GM21717 (cell line): ENCODE measurements at regions not wholly inside any gene's neighbourhood (a gene's known extent, or its start where the extent isn't known, plus 50 kb on each side); places are given as distances from the start of the nearest gene placed in this dataset.

Experiments
- ATAC-seq: cut with Tn5 transposase; IDR thresholded peaks from one replicate; pipeline ENCODE4 v1.9.1; 2021; ENCODE audit warnings: mild to moderate bottlenecking, moderate library complexity; ENCODE audit not compliant: unreplicated experiment

GRCh38 chr1:175829845-175830244, 86.5 kb upstream of the TNR start:
- ATAC-seq = no peak

- no peak for ATAC-seq
These were observed 83.3 kb upstream of the TNR start for GRCh38 chr1:175826705-175827104.

GRCh38 chr1:175824079-175824478, 80.7 kb upstream of the TNR start:
- no peak for ATAC-seq

GRCh38 chr1:175823406-175823805, 80.0 kb upstream of the TNR start:
- ATAC-seq = no peak

- ATAC-seq = no peak
These were observed 79.2 kb upstream of the TNR start for GRCh38 chr1:175822580-175822979.

- no peak for ATAC-seq
These were observed 77.1 kb upstream of the TNR start for GRCh38 chr1:175820456-175821025.

GRCh38 chr1:175818929-175819328, 75.5 kb upstream of the TNR start:
- ATAC-seq = no peak

- no peak for ATAC-seq
These were observed 74.0 kb upstream of the TNR start for GRCh38 chr1:175817445-175817844.

- no peak for ATAC-seq
These were observed 71.5 kb upstream of the TNR start for GRCh38 chr1:175814885-175815284.

GRCh38 chr1:175812936-175813335, 69.5 kb upstream of the TNR start:
- no peak for ATAC-seq

- no peak for ATAC-seq
These were observed 66.9 kb upstream of the TNR start for GRCh38 chr1:175810305-175810704.

- ATAC-seq = no peak
These were observed 65.6 kb upstream of the TNR start for GRCh38 chr1:175808999-175809398.

GRCh38 chr1:175808573-175808972, 65.2 kb upstream of the TNR start:
- no peak for ATAC-seq

GRCh38 chr1:175804561-175804960, 61.2 kb upstream of the TNR start:
- ATAC-seq = no peak

GRCh38 chr1:175803413-175803812, 60.0 kb upstream of the TNR start:
- no peak for ATAC-seq

- no peak for ATAC-seq
These were observed 59.2 kb upstream of the TNR start for GRCh38 chr1:175802407-175803123.

GRCh38 chr1:175801979-175802378, 58.6 kb upstream of the TNR start:
- no peak for ATAC-seq

- no peak for ATAC-seq
These were observed 54.2 kb upstream of the TNR start for GRCh38 chr1:175797576-175797975.

- no peak for ATAC-seq
These were observed 51.2 kb upstream of the TNR start for GRCh38 chr1:175794586-175794985.

- ATAC-seq = no peak
These were observed 50.2 kb upstream of the TNR start for GRCh38 chr1:175793617-175794016.
